ENCODE measurements at regions not wholly inside any gene's neighbourhood (a gene's known extent, or its start where the extent isn't known, plus 50 kb on each side); places are given as distances from the start of the nearest gene placed in this dataset.

GRCh38 chrX:88558421-88558820 is 188.6 kb upstream of the CPXCR1 start:
- TF ChIP-seq, protein P1, sequence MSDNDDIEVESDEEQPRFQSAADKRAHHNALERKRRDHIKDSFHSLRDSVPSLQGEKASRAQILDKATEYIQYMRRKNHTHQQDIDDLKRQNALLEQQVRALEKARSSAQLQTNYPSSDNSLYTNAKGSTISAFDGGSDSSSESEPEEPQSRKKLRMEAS (IDR thresholded peaks at IDR 0.05): no peak
- TF ChIP-seq, protein P2, sequence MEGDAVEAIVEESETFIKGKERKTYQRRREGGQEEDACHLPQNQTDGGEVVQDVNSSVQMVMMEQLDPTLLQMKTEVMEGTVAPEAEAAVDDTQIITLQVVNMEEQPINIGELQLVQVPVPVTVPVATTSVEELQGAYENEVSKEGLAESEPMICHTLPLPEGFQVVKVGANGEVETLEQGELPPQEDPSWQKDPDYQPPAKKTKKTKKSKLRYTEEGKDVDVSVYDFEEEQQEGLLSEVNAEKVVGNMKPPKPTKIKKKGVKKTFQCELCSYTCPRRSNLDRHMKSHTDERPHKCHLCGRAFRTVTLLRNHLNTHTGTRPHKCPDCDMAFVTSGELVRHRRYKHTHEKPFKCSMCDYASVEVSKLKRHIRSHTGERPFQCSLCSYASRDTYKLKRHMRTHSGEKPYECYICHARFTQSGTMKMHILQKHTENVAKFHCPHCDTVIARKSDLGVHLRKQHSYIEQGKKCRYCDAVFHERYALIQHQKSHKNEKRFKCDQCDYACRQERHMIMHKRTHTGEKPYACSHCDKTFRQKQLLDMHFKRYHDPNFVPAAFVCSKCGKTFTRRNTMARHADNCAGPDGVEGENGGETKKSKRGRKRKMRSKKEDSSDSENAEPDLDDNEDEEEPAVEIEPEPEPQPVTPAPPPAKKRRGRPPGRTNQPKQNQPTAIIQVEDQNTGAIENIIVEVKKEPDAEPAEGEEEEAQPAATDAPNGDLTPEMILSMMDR (IDR thresholded peaks at IDR 0.05; ENCODE audit: low read depth, low read length, missing input control): no peak
- TF ChIP-seq HNF4A (conservative IDR thresholded peaks at IDR 0.05) (peak; percentile 39 to 64), RAD21 (IDR thresholded peaks at IDR 0.05) (no peak), TAF1 (conservative IDR thresholded peaks at IDR 0.05) (no peak)
- TF ChIP-seq, protein P3, sequence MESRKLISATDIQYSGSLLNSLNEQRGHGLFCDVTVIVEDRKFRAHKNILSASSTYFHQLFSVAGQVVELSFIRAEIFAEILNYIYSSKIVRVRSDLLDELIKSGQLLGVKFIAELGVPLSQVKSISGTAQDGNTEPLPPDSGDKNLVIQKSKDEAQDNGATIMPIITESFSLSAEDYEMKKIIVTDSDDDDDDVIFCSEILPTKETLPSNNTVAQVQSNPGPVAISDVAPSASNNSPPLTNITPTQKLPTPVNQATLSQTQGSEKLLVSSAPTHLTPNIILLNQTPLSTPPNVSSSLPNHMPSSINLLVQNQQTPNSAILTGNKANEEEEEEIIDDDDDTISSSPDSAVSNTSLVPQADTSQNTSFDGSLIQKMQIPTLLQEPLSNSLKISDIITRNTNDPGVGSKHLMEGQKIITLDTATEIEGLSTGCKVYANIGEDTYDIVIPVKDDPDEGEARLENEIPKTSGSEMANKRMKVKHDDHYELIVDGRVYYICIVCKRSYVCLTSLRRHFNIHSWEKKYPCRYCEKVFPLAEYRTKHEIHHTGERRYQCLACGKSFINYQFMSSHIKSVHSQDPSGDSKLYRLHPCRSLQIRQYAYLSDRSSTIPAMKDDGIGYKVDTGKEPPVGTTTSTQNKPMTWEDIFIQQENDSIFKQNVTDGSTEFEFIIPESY (IDR thresholded peaks at IDR 0.05): no peak

All from liver (tissue), 3 donors.